Adrenal gland (tissue), 5 donors: ENCODE measurements at regions not wholly inside any gene's neighbourhood (a gene's known extent, or its start where the extent isn't known, plus 50 kb on each side); places are given as distances from the start of the nearest gene placed in this dataset.

Source experiments
- POLR2A ChIP-seq, 2 donors: fragments of 450-650 bp; IDR thresholded peaks; one replicate each; pipeline ENCODE4 v1.6.1; 2017; ENCODE audit warnings: antibody characterized with exemption in 2 of 2, mild to moderate bottlenecking in 2 of 2, moderate library complexity in 1 of 2
- TF ChIP-seq, protein P1 (sequence below), 6 experiments: fragments of 450-650 bp in 4 of 6; fragments of 200-600 bp in 2 of 6; sonication (generic) in 1 of 6; IDR thresholded peaks; 1 replicate in 5 of 6; 2 replicates in 1 of 6; pipeline versions ENCODE4 v1.5.1 to v1.8.0; 2016 to 2021; ENCODE audit warnings: antibody characterized with exemption in 6 of 6, mild to moderate bottlenecking in 2 of 6, moderate library complexity in 1 of 6
- donor health status: DM: no; HTN: no; CAD: no.

DNA sequence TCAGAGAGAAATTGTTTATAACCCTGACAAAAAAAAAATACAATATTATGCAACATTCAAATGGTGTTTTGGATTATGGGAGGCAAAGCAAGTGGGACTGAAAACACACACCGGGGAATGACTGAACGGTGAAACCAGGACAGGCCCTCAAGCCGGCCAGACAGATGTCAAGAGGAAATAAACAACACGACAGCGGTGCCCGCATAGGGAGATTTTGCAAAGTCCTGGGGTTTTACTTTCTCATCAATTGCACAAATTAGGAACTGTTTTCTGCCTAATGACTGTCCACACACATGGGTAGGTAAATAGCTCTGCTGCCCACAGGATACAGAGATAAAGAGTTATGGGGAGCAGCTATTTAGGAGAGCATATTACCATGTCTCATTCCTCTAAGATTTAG is 134.5 kb downstream of the IRS2 start:
- no peak for TF ChIP-seq POLR2A (IDR thresholded peaks at IDR 0.05)
- TF ChIP-seq, protein P1, sequence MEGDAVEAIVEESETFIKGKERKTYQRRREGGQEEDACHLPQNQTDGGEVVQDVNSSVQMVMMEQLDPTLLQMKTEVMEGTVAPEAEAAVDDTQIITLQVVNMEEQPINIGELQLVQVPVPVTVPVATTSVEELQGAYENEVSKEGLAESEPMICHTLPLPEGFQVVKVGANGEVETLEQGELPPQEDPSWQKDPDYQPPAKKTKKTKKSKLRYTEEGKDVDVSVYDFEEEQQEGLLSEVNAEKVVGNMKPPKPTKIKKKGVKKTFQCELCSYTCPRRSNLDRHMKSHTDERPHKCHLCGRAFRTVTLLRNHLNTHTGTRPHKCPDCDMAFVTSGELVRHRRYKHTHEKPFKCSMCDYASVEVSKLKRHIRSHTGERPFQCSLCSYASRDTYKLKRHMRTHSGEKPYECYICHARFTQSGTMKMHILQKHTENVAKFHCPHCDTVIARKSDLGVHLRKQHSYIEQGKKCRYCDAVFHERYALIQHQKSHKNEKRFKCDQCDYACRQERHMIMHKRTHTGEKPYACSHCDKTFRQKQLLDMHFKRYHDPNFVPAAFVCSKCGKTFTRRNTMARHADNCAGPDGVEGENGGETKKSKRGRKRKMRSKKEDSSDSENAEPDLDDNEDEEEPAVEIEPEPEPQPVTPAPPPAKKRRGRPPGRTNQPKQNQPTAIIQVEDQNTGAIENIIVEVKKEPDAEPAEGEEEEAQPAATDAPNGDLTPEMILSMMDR (IDR thresholded peaks at IDR 0.05), result no peak
